ENCODE measurements at regions not wholly inside any gene's neighbourhood (a gene's known extent, or its start where the extent isn't known, plus 50 kb on each side); places are given as distances from the start of the nearest gene placed in this dataset.

DNA sequence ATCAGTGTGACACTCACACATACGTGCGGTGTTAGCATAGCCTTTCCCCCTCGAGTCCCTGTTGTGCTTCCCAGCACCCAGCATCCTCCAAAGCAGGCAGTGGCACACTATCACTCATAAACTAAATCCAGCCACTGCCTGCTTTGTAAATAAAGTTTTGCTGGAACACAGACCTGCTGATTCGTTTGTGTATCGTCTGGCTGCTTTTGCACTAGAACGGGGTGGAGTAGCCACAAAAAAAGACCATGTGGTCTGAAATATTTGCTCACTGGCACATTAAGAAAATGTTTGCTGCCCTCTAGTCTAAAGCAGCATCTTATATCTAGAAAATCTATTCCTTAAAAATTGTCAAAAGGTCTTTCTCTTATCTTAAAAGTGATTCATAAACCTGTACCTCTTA is 341.2 kb upstream of the ZFHX3 start:
- H3K27me3 ChIP-seq = no peaks in the 10 kb centered on the region
- H3K4me3 ChIP-seq (ENCODE audit: low read depth, low read length) = no peak overlapping the region
- H3K9me3 ChIP-seq = no peaks in the 10 kb centered on the region
- TF ChIP-seq, protein P1, sequence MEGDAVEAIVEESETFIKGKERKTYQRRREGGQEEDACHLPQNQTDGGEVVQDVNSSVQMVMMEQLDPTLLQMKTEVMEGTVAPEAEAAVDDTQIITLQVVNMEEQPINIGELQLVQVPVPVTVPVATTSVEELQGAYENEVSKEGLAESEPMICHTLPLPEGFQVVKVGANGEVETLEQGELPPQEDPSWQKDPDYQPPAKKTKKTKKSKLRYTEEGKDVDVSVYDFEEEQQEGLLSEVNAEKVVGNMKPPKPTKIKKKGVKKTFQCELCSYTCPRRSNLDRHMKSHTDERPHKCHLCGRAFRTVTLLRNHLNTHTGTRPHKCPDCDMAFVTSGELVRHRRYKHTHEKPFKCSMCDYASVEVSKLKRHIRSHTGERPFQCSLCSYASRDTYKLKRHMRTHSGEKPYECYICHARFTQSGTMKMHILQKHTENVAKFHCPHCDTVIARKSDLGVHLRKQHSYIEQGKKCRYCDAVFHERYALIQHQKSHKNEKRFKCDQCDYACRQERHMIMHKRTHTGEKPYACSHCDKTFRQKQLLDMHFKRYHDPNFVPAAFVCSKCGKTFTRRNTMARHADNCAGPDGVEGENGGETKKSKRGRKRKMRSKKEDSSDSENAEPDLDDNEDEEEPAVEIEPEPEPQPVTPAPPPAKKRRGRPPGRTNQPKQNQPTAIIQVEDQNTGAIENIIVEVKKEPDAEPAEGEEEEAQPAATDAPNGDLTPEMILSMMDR (IDR thresholded peaks at IDR 0.05; ENCODE audit: low read depth, low read length) = no peak
- DNase-seq = no peak
- H3K36me3 ChIP-seq = no peaks in the 10 kb centered on the region
- H3K4me1 ChIP-seq = no peaks in the 10 kb centered on the region

DNA sequence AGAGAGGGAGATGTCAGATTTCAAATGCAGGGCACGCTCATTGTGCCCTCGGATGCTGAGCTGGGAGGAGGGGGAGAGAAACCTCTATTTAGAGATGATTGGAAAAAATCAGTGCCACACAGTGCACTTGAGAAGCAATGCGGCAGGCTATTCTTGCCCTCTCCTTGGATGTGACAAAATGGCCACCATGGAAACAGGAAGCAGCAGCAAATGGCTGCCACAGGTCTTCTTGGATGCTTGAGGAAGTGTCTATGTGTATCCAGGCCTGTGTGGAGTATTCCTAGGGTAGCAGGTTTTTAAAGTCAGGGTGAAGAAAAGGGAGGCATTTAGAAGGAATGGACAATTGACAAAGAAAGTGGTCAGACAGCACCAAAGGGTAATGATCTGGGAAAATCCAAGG is 340.1 kb upstream of the ZFHX3 start:
- no peaks in the 10 kb centered on the region for H3K9me3 ChIP-seq
- H3K4me1 ChIP-seq = no peaks in the 10 kb centered on the region
- DNase-seq = no peak
- TF ChIP-seq, protein P1 (IDR thresholded peaks at IDR 0.05; ENCODE audit: low read depth, low read length) = no peak
- H3K4me3 ChIP-seq (ENCODE audit: low read depth, low read length) = no peak overlapping the region
- no peaks in the 10 kb centered on the region for H3K27me3 ChIP-seq
- H3K36me3 ChIP-seq = no peaks in the 10 kb centered on the region

DNA sequence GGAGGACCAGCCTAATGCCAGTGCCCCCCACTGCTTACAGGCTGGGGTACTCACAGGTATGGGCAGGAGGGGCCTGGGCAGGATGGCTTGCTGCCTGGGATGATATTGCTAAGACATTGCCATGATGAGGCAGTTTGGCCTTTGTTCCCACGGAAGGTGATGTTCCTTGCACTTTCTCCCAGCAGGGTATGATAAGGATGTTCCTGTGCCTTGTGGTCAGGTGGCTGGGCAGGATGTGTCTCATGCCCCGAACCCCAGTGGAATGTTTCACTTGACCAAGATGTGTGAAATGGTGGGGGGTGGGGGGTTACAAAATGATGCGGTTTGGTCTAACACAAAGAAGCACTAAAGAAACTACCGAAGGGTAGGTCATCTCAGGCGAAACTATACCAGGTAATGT is 337.8 kb upstream of the ZFHX3 start:
- no peak for DNase-seq
- TF ChIP-seq, protein P1 (IDR thresholded peaks at IDR 0.05; ENCODE audit: low read depth, low read length) = no peak
- no peaks in the 10 kb centered on the region for H3K9me3 ChIP-seq
- no peak overlapping the region for H3K4me3 ChIP-seq (ENCODE audit: low read depth, low read length)
- H3K36me3 ChIP-seq = no peaks in the 10 kb centered on the region
- no peaks in the 10 kb centered on the region for H3K27me3 ChIP-seq
- no peaks in the 10 kb centered on the region for H3K4me1 ChIP-seq

DNA sequence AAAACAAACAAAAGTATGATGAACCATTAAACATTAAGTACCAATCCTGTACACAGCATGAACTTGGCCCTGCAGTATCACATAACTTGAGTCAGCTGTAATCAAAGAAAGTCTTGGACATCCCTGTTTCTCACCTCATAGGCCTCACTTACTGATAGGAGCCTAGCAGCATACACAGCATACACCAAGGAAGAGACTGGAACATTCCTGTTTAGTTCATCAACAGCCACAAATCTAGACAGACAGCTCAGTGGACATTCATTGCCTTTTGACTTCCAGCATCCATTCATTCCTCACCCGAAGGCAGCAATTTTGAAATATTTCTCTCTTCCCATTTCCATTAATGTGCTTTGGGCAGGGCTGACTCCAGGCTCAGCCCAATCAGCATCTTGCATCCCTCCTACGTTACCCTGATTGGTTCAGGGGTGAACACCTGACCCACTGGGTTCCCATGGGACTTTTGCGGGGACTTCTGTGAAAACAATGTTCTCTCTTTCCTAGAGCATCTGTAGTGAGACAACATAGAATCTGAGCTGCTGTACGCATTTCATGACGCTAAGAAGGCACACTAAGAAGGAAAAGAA is 336.7 kb upstream of the ZFHX3 start:
- H3K4me1 ChIP-seq = no peaks in the 10 kb centered on the region
- TF ChIP-seq, protein P1 (IDR thresholded peaks at IDR 0.05; ENCODE audit: low read depth, low read length) = no peak
- no peaks in the 10 kb centered on the region for H3K36me3 ChIP-seq
- no peaks in the 10 kb centered on the region for H3K9me3 ChIP-seq
- no peak overlapping the region for H3K4me3 ChIP-seq (ENCODE audit: low read depth, low read length)
- no peaks in the 10 kb centered on the region for H3K27me3 ChIP-seq
- DNase-seq = no peak

DNA sequence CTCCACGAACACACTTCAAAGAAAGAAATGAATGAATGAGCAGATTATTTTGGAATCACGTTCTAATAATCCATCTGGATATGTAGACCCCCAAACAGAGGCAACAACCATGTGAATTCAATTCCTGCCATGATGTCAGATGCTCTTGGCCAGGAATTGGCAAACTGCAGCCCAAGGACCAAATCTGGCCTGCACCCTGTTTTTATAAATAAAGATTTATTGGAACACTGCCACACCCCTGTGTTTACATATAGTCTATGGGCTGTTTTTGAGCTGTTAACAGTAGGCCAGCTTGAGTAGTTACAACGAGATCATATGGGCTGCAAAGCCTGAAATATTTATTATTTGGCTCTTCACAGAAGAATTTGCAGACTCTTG is 336.0 kb upstream of the ZFHX3 start:
- Histone ChIP-seq H3K27me3 (no peaks in the 10 kb centered on the region), H3K36me3 (no peaks in the 10 kb centered on the region)

More for the DNA sequence above, 336.0 kb upstream of the ZFHX3 start:
- TF ChIP-seq, protein P1 (IDR thresholded peaks at IDR 0.05; ENCODE audit: low read depth, low read length) = no peak
- DNase-seq = no peak
- Histone ChIP-seq H3K4me3 (ENCODE audit: low read depth, low read length) (no peak overlapping the region), H3K4me1 (no peaks in the 10 kb centered on the region), H3K9me3 (no peaks in the 10 kb centered on the region)
